IMR-90 (cell line): ENCODE measurements at regions not wholly inside any gene's neighbourhood (a gene's known extent, or its start where the extent isn't known, plus 50 kb on each side); places are given as distances from the start of the nearest gene placed in this dataset.

ENCODE experiments used
- ATAC-seq: fragments of 200-7000 bp; cut with Tn5 transposase; 2 replicates; pipeline ENCODE4 v1.9.1; 2020; ENCODE audit warnings: low read depth, mild to moderate bottlenecking, moderate library complexity
- BruUV-seq: library from RNA; stranded (reverse); fragments of 400-500 nt; replicated peaks from 2 replicates; lab custom pipeline; 2021; lab: Mats Ljungman, UMichigan
- CTCF ChIA-PET: fragments of 300-600 bp; formaldehyde crosslinking; extraction: SDS; loops from one replicate; lab custom pipeline; 2021; ENCODE audit warnings: antibody characterized with exemption; lab: Yijun Ruan, JAX
- POLR2A ChIA-PET: fragments of 300-600 bp; sonication (Branson Sonifier 250); formaldehyde crosslinking; loops from one replicate; lab custom pipeline; 2022; ENCODE audit warnings: antibody characterized with exemption; ENCODE audit not compliant: unreplicated experiment; lab: Charles Lee
- DNase-seq: peaks from one replicate; pipeline ENCODE4 v3.0.0; 2013
- H2AFZ ChIP-seq: replicated peaks from 2 replicates; pipeline ENCODE3; 2013; ENCODE audit warnings: low read length, mild to moderate bottlenecking; ENCODE audit not compliant: poor library complexity
- H2AK5ac ChIP-seq: 2 replicates; pipeline ENCODE4 v1.6.1; 2013; ENCODE audit warnings: low read depth, low read length, inconsistent platforms
- H2AK9ac ChIP-seq: replicated peaks from 2 replicates; pipeline ENCODE3; 2013; ENCODE audit warnings: mild to moderate bottlenecking, low read depth, low read length, moderate library complexity; ENCODE audit not compliant: poor library complexity
- H2BK120ac ChIP-seq: 2 replicates; pipeline ENCODE4 v1.6.1; 2013; ENCODE audit warnings: low read depth, low read length, inconsistent platforms
- H2BK15ac ChIP-seq: 3 replicates; pipeline ENCODE4 v1.6.1; 2013; ENCODE audit warnings: low read depth, low read length, inconsistent platforms
- H2BK20ac ChIP-seq: 2 replicates; pipeline ENCODE4 v1.6.1; 2013; ENCODE audit warnings: low read depth, mild to moderate bottlenecking, inconsistent platforms, low read length, moderate library complexity
- H2BK5ac ChIP-seq: 2 replicates; pipeline ENCODE4 v1.6.1; 2013; ENCODE audit warnings: mild to moderate bottlenecking, low read depth, low read length, inconsistent platforms; ENCODE audit not compliant: poor library complexity, severe bottlenecking
- H3K14ac ChIP-seq: replicated peaks from 2 replicates; pipeline ENCODE4 v1.6.1; 2013; ENCODE audit warnings: low read depth, low read length, inconsistent platforms
- H3K18ac ChIP-seq: 2 replicates; pipeline ENCODE4 v1.6.1; 2013; ENCODE audit warnings: low read depth, low read length, control low read depth
- H3K23ac ChIP-seq: 2 replicates; pipeline ENCODE4 v1.6.1; 2013; ENCODE audit warnings: low read depth, low read length, inconsistent platforms
- H3K27ac ChIP-seq: 2 replicates; pipeline ENCODE4 v1.5.1; 2013; ENCODE audit warnings: mild to moderate bottlenecking, control low read depth, low read length; ENCODE audit not compliant: insufficient read depth
- H3K27me3 ChIP-seq: 2 replicates; pipeline ENCODE4 v1.6.1; 2013; ENCODE audit warnings: low read length; ENCODE audit not compliant: control insufficient read depth, insufficient read depth
- H3K36me3 ChIP-seq: 2 replicates; pipeline ENCODE4 v1.6.1; 2013; ENCODE audit warnings: low read length, mixed read lengths; ENCODE audit not compliant: control insufficient read depth, insufficient read depth
- H3K4ac ChIP-seq: 2 replicates; pipeline ENCODE4 v1.6.1; 2013; ENCODE audit warnings: low read depth, low read length, inconsistent platforms
- H3K4me1 ChIP-seq: 2 replicates; pipeline ENCODE4 v1.6.1; 2013; ENCODE audit warnings: low read length, mixed read lengths; ENCODE audit not compliant: control insufficient read depth, insufficient read depth
- H3K4me2 ChIP-seq: 2 replicates; pipeline ENCODE4 v1.6.1; 2013; ENCODE audit warnings: low read depth, mild to moderate bottlenecking, control low read depth, low read length, moderate library complexity
- H3K4me3 ChIP-seq: 2 replicates; pipeline ENCODE4 v1.5.1; 2013; ENCODE audit warnings: low read depth, mild to moderate bottlenecking, control low read depth, low read length, moderate library complexity; ENCODE audit not compliant: insufficient read depth
- H3K56ac ChIP-seq: 2 replicates; pipeline ENCODE4 v1.6.1; 2013; ENCODE audit warnings: low read length, inconsistent platforms; ENCODE audit not compliant: insufficient read depth; ENCODE audit errors: extremely low read depth
- H3K79me1 ChIP-seq, 2 experiments: 2 replicates each; pipeline ENCODE4 v1.6.1; 2013; ENCODE audit warnings: low read length in 2 of 2, inconsistent platforms in 1 of 2, low read depth in 1 of 2
- H3K9ac ChIP-seq: 2 replicates; pipeline ENCODE4 v1.6.1; 2013; ENCODE audit warnings: low read depth, low read length, control low read depth
- H3K9me1 ChIP-seq: 2 replicates; pipeline ENCODE4 v1.6.1; 2013; ENCODE audit warnings: low read length, inconsistent platforms; ENCODE audit not compliant: insufficient read depth
- H3K9me3 ChIP-seq: 2 replicates; pipeline ENCODE4 v1.6.1; 2013; ENCODE audit warnings: low read length; ENCODE audit not compliant: control insufficient read depth, insufficient read depth
- H4K20me1 ChIP-seq: 2 replicates; pipeline ENCODE4 v1.6.1; 2013; ENCODE audit warnings: low read length, inconsistent platforms; ENCODE audit not compliant: insufficient read depth
- H4K5ac ChIP-seq: 2 replicates; pipeline ENCODE4 v1.6.1; 2013; ENCODE audit warnings: mild to moderate bottlenecking, low read depth, low read length, control low read depth
- H4K8ac ChIP-seq, 2 experiments: 2 replicates each; pipeline ENCODE4 v1.6.1; 2013; ENCODE audit warnings: low read depth in 2 of 2, low read length in 2 of 2, control low read depth in 1 of 2, inconsistent platforms in 1 of 2
- H4K91ac ChIP-seq: 2 replicates; pipeline ENCODE4 v1.6.1; 2013; ENCODE audit warnings: low read depth, low read length, inconsistent platforms; ENCODE audit not compliant: insufficient read depth
- MXI1 ChIP-seq: IDR thresholded peaks from 2 replicates; pipeline ENCODE4 v1.6.1; 2012; ENCODE audit warnings: low read depth, mild to moderate bottlenecking, low read length, moderate library complexity, borderline replicate concordance
- RAD21 ChIP-seq: IDR thresholded peaks from 2 replicates; pipeline ENCODE4 v1.6.1; 2012; ENCODE audit warnings: low read length, improper control_type of control experiment
- RCOR1 ChIP-seq: IDR thresholded peaks from 2 replicates; pipeline ENCODE4 v1.6.1; 2012; ENCODE audit warnings: mild to moderate bottlenecking, low read length, improper control_type of control experiment; ENCODE audit not compliant: insufficient replicate concordance
- RFX5 ChIP-seq: IDR thresholded peaks from 2 replicates; pipeline ENCODE4 v1.8.0; 2012; ENCODE audit warnings: low read depth, mild to moderate bottlenecking, low read length, moderate library complexity
- WGBS, 2 experiments: methylation state at CpG; one replicate each; pipeline versions ENCODE4 v1.1.5 to v1.1.7; 2013; ENCODE audit warnings: missing lambda C conversion rate in 2 of 2; ENCODE audit not compliant: insufficient read length in 1 of 2; ENCODE audit errors: extremely low coverage in 2 of 2; 5-methylcytosine and 5-hydroxymethylcytosine counted together
- dilution Hi-C: fragments of 300-500 bp; cut with HindIII; formaldehyde crosslinking; loops from one replicate; pipeline ENCODE4 v1.14.3; 2018; ENCODE audit warnings: low sequenced_read_pairs; ENCODE audit not compliant: unreplicated experiment
- in situ Hi-C: fragments of 300-500 bp; cut with MboI; formaldehyde crosslinking; loops from 3 replicates; pipeline ENCODE4 v1.14.3; 2019; ENCODE audit warnings: low sequenced_read_pairs, inconsistent platforms, mixed read lengths
- intact Hi-C: fragments of 100-400 bp; cut with micrococcal nuclease; formaldehyde crosslinking; loops from 2 replicates; pipeline ENCODE4 v1.10.0; 2022

GRCh38 chrX:40313269-40313668, 215.5 kb upstream of the BCOR start:
- no peak overlapping the region for H4K91ac ChIP-seq
- POLR2A ChIA-PET = no interaction called here
- no peak overlapping the region for H2AK9ac ChIP-seq
- WGBS, 2 experiments = no CpG with 5 or more reads among the region's 4 CpGs
- no peak overlapping the region for H2BK5ac ChIP-seq
- no peak overlapping the region for H3K27ac ChIP-seq
- no peak overlapping the region for H3K4me2 ChIP-seq
- no peak overlapping the region for H2BK20ac ChIP-seq
- H3K18ac ChIP-seq = no peak overlapping the region
- peaks cover 14% of the 10 kb centered on the region for H3K9me3 ChIP-seq
- no peak overlapping the region for H3K9ac ChIP-seq
- H3K4ac ChIP-seq = no peak overlapping the region
- no peak for TF ChIP-seq RAD21
- no peak for TF ChIP-seq RCOR1
- TF ChIP-seq RFX5 = no peak
- no peak for TF ChIP-seq MXI1
- H3K9me1 ChIP-seq = no peaks in the 10 kb centered on the region
- H3K14ac ChIP-seq = no peak overlapping the region
- no peaks in the 10 kb centered on the region for H3K4me1 ChIP-seq
- H4K5ac ChIP-seq = no peak overlapping the region
- in situ Hi-C loops (no loop called here), intact Hi-C loops (no loop called here), dilution Hi-C loops (no loop called here)
- H2AK5ac ChIP-seq = no peak overlapping the region
- H4K8ac ChIP-seq = no peak overlapping the region
- peaks cover 19% of the 10 kb centered on the region for H3K27me3 ChIP-seq
- no peak overlapping the region for H3K4me3 ChIP-seq
- H4K20me1 ChIP-seq = no peaks in the 10 kb centered on the region
- no peak overlapping the region for H2AFZ ChIP-seq
- H3K23ac ChIP-seq = no peak overlapping the region
- no peak overlapping the region for H2BK120ac ChIP-seq
- DNase-seq (no peak), ATAC-seq (no peak)
- CTCF ChIA-PET = interaction anchor here (1.0 kb wide), 1 partner anchor 12 kb away, joined by 3 read pairs; no protein-coding TSS in a partner anchor
- no peak overlapping the region for H2BK15ac ChIP-seq
- H3K36me3 ChIP-seq = no peaks in the 10 kb centered on the region
- BruUV-seq = no TSS peak
- H3K56ac ChIP-seq = no peak overlapping the region
- no peaks in the 10 kb centered on the region for H3K79me1 ChIP-seq
